Hepatocyte (in vitro differentiated cells): ENCODE measurements at regions not wholly inside any gene's neighbourhood (a gene's known extent, or its start where the extent isn't known, plus 50 kb on each side); places are given as distances from the start of the nearest gene placed in this dataset.

Source experiments
- EZH2 ChIP-seq: fragments of 200-600 bp; sonication (generic); IDR thresholded peaks from 2 replicates; pipeline ENCODE4 v1.6.1; 2016; ENCODE audit warnings: antibody characterized with exemption, mild to moderate bottlenecking, borderline replicate concordance
- TF ChIP-seq, protein P1 (sequence below): fragments of 200-600 bp; sonication (generic); IDR thresholded peaks from 2 replicates; pipeline ENCODE4 v1.5.1; 2016; ENCODE audit warnings: antibody characterized with exemption, mild to moderate bottlenecking; ENCODE audit not compliant: poor library complexity

DNA sequence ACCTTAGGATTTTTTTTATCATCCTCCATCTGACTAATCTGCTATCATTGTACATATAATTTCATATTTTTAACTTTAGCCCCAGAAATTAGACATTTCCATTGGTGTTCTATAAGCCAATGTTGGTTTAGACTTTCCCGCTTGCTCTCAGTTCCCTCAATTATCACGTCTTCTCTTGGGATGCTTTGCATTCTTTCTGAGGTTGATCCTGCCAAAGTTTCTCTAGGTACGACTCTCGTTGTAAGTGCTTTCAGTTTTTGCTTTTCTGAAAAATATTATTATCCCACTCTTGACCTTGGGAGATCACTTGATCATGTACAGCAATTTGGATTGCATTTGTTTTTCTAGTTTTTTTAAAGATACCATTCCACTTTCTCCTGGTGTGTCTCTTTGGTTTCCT is 270.2 kb downstream of the IRS2 start:
- TF ChIP-seq, protein P1, sequence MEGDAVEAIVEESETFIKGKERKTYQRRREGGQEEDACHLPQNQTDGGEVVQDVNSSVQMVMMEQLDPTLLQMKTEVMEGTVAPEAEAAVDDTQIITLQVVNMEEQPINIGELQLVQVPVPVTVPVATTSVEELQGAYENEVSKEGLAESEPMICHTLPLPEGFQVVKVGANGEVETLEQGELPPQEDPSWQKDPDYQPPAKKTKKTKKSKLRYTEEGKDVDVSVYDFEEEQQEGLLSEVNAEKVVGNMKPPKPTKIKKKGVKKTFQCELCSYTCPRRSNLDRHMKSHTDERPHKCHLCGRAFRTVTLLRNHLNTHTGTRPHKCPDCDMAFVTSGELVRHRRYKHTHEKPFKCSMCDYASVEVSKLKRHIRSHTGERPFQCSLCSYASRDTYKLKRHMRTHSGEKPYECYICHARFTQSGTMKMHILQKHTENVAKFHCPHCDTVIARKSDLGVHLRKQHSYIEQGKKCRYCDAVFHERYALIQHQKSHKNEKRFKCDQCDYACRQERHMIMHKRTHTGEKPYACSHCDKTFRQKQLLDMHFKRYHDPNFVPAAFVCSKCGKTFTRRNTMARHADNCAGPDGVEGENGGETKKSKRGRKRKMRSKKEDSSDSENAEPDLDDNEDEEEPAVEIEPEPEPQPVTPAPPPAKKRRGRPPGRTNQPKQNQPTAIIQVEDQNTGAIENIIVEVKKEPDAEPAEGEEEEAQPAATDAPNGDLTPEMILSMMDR: no peak
- TF ChIP-seq EZH2: no peak
